HG02571 (cell line): ENCODE measurements at regions not wholly inside any gene's neighbourhood (a gene's known extent, or its start where the extent isn't known, plus 50 kb on each side); places are given as distances from the start of the nearest gene placed in this dataset.
"Not testable (repeated sequence)": the region's sequence is repeated elsewhere in the genome, so short reads cannot be mapped to it uniquely, and the experiment has no call there.

Experiments
- ATAC-seq: cut with Tn5 transposase; IDR thresholded peaks from one replicate; pipeline ENCODE4 v1.9.1; 2021; ENCODE audit warnings: mild to moderate bottlenecking, moderate library complexity; ENCODE audit not compliant: unreplicated experiment

DNA sequence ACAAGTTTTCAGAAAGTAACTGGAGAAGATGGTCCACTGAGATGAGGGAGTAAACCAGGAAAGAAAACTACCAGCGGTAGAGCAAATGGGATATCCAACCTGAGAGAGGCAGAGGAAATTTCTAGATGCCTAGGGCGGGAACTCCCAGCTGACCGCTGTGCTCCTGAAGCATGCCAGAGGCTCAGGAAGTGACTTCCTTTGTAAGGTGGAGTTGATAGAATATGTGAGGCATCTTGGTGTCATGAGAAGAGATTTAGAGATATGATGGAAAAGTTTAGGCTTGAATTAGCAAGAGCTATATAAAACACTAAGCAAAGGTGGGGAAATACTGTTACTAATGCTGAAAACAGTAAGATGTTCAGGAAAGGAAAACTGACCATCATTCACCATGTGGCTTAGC lies 124.1 kb downstream of the C9orf152 start:
- no peak for ATAC-seq

GRCh38 chr9:110086537-110086936 lies 121.4 kb downstream of the C9orf152 start:
- no peak for ATAC-seq

GRCh38 chr9:110087605-110088004 lies 120.4 kb downstream of the C9orf152 start:
- ATAC-seq: no peak

DNA sequence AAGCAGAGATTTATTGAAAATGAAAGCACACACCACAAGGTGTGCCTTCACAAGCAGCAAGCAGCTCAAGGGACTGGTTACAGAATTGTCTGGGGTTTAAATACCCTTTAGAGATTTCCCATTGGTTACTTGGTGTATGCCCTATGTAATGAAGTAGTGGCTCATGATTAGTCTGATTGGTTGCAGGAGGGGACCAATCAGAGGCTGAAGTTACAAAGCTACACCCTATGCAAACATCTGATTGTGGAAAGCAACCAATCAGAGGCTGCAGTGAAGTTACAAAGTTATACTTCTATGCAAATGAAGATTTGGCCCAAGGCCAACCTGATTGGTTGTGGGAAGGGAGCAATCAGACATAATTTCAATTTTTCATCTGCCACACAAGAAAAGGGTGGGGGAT lies 119.9 kb downstream of the C9orf152 start:
- no peak for ATAC-seq

DNA sequence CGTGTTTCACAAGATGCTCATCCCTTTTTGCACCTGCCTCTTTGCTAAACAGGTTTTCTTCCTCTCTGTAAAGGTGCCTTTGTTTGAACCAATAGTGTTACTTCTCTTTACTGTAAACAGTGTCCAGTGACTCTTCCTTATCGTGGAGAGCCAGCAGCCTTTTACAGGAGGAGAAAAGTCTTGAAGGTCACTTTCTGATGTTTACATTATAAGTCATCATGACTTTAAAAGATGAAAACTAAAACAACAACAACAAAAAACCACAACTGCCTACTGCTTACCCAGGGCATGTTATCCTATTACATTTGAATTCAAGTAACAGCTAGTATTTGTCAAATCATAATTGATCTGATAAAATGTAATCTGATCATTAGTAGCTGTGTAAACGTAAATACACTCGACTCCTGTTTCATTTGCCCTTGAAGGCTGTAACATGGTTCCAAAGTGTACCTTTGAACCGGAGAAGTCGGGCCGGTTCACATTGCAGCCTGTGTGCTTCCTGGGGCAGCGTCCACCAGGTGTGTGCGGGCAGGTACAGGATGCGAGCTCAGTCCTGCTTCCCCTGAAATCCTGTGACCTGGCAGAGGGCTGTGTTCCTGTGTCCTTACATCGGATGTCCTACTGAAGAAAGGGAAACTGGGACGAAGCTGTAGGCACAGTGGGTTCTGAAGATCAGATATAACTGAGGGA lies 118.1 kb downstream of the C9orf152 start:
- ATAC-seq: no peak

DNA sequence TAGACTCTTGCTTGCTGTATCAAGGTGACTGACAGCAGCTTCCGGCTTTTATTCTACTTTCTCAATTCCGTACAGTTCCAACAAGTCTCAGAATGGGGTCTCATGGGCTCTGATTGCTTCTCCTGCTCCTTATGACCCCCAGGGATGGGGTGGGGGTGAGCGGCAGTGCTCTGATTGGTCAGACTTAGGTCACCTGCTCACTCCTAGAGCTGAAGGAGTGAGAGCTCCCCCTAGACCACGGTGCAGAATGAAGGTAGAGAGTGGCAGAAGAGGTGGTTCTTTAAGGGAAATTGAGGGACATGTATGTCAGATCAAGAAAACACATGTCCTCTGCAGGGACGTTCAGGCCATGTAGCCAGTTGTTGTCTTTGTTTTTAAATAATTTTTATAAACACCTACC lies 115.2 kb downstream of the C9orf152 start:
- ATAC-seq: no peak

DNA sequence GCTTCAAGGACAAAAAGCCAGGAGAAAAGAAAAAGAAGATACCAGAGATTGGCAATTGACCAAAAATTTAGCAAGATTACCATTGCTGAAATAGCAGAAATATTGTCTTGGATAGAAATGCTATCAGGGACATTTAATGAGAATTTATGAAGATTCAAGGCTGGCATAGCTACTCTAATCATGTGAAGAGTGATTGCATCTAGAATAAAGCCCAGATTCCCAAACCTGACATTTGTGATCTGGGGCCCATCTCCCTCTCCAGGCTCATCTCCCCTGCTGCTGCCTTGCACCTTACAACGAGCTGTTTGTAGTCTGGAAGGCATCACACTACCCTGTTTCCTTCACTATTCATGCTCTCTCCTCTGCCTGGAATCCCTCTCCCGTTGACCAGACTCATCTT lies 114.5 kb downstream of the C9orf152 start:
- no peak for ATAC-seq

DNA sequence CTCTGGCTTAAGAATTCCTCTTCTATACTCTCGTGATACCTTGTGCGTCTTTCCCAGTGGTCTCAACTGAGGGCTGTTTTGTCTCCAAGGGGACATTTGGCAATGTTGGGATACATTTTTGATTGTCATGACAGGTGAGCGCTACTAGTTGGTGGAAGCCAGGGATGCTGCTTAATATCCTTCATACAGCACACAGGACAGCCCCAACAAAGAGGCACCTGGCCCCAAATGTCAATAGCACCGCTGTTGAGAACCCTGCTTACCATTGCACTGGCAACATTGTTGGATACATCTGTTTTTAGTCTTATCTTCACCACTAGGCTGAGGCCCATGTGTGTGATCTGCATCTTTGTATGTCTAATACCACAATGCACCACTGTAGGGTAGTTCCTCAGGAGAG lies 114.1 kb downstream of the C9orf152 start:
- no peak for ATAC-seq

DNA sequence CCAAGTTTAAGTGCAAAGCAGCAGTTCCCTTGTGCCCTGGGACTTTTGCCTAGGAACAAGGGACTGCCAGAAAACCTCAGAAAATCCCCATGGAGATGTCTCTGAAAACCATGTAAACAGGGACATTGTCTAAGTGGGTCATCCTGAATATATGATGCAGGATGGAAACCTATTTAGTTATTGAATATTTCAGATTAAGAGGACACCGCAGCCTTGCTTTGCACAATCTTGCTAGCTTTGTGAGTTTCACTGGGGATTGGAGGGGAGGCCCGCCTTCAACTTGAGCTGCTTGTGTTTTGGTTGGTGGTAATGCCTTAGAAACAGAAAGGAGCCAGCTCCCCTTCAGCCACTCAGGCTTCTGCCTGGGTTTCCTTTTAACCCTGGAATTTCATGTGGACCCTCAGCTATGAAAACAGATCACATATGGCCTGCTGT lies 112.8 kb downstream of the C9orf152 start:
- ATAC-seq: no peak

DNA sequence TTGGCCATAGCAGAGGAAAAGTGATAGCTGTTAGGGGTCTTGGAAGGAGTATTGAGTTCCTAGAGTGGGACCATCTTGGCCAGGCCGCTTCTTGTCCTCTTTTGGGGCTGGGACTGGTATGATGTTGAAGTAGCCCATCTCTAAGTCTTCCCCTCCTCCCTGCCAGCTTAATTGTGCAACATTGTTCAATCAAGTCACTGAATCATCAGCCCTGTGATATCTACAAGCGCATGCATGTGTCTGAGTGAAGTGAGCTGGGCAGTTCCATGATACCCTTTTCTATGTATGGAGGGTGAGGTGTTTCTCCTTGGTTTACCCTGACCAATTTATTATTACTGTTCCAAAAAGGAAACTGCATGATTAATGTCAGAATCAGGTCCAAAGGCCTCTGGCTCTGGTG lies 112.2 kb downstream of the C9orf152 start:
- no peak for ATAC-seq

- ATAC-seq: not testable (repeated sequence)
Measured at GRCh38 chr9:110096674-110097073, 111.3 kb downstream of the C9orf152 start.

DNA sequence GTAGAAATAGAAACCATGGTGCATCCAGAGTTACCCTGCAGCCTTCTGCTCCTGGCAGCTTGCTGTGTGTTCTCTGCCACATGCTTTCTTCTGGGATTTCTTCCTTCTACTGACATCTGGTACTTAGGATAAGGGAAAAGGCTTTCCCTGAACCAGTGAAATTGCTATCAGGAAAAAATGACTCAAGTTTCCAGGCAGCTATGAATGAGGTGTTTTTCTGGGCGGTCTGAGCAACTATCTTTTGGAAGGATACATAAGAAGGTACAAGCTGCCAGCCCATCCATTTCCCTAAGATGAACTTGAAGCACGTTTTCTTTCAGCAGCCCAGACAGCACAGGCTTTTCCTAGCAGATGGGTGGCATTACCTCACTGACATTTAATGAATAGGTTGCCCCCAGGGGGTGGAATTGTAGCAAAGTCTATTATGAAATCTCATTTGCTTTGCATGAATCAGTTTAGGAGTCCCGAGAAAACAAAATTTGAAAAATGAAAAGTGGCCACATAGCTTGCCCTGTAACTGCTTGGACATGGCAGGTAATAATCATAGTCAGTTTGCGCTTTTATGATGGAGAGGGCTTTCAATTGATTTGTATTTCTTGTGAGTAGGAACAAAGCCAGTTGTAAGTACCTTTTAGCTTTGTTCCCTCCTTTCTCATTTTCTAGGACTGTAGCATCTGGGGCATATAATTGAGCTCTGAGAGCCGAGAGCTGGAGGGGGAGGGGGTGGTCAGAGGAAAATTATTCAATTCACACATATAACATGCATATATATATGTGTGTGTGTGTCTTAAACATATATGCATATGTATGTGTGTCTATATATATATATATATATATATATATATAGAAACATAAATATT lies 108.5 kb downstream of the C9orf152 start:
- no peak for ATAC-seq

GRCh38 chr9:110101531-110102161 lies 106.3 kb downstream of the C9orf152 start:
- ATAC-seq: peak; percentile 87

DNA sequence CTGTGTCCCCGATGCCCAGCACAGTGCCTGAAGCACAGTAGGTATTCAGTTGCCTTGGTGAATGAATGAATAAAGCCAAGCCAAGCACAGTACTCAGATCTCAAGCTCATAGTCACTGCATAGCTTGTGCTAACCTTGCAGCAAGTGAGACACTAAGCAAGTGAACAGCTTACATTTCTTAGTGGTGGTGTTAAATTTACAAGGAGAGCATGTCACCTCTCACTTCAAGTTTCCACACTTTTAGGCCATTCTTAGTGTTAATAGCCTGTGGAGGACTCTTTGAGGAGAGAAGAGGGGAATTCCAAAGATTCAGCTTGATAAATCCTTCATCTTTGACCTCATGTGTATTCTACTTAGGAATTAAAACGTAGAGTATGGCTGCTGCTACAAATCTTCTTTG lies 104.7 kb downstream of the C9orf152 start:
- ATAC-seq: no peak

GRCh38 chr9:110104261-110104809 lies 103.6 kb downstream of the C9orf152 start:
- ATAC-seq: no peak

GRCh38 chr9:110105107-110105506 lies 102.9 kb downstream of the C9orf152 start:
- ATAC-seq: no peak

DNA sequence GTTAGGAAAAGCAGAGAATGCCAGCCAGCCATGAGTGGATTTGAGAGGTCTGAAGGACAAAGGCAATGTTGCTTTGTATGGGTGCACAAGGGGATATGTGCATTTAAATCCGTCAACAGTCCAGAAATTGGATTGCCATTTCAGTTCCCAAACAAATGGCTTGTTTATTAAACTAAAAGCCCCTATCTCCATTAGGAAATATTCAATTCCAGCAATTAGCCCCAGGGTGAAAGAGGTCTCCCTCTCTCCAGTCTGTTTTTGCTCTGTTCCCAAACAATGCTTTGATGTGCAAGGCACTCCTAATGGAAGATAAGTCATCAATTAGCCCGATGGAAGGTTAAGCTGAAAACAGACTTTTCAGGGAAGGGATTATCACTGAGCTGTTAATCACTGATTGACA lies 101.3 kb downstream of the C9orf152 start:
- no peak for ATAC-seq

DNA sequence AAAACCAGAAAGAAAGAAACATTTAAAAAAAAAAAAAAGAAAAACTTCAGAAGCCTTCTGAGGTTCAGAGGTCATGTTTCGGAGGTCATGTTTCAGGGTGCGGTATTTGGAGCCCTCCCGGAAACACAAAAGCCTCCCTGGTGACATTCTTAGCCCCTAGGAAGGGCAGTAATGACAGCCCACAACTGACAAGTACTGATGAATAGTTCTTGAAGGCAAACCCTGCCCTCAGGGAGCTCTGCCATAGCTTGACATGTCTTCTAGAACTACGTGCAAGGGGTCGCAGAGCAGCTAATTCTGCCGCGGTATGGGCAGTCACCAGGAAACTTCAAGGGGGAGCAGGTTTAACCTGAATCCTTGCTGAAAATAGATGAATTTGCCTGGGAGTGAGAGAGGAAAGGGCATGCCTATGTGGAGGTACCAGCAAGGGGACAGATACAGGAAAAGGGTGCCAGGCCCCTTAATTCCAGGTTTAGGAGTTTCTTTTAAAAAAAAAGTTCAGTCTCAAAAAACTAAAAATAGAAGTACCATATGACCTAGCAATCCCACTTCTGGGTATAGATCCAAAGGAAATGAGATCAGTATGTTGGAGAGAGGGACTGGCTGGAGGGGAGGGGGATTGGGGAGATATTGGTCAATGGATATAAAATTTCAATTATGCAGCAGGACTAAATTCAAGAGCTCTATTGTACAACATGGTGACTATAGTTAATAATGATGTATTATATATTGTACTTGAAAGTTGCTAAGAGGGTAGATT lies 98.4 kb downstream of the C9orf152 start:
- no peak for ATAC-seq

DNA sequence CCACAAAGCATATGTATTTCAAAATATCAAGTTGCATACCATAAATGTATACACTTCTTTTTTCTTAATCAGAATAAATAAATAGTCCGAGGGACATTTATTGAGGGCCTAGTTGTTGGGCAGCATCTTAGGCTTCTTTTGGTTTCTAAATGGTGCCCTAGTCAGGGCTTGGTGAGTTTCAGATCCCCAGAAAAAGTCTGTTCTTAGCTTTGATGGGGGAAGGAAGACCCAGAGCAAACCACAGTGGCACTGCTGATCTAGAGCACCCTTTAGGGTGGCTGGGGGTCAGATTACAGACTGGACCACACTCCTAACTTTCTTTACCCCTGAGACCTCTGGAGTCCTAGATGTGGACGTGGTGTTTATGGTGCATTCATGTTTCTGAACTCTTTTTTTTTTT lies 97.8 kb downstream of the C9orf152 start:
- no peak for ATAC-seq

DNA sequence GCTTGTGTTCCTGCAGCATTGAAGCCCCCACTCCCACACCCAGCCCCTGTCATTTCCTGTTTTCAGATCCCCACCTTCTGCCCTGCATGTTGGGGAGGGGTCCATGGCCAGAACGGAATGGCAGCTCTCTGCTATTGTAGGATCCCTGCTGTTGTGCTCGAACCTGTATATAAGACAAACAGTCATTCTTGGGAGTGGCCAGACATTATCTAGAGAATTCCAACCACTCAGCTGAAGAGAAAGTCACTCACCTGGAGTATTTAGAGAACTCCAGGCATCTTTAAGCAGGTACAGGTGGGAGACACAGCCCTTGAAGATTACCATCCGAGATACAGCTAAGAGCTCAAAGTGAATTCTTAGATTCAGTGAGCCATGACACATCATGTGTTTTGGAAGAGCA lies 96.1 kb downstream of the C9orf152 start:
- no peak for ATAC-seq

DNA sequence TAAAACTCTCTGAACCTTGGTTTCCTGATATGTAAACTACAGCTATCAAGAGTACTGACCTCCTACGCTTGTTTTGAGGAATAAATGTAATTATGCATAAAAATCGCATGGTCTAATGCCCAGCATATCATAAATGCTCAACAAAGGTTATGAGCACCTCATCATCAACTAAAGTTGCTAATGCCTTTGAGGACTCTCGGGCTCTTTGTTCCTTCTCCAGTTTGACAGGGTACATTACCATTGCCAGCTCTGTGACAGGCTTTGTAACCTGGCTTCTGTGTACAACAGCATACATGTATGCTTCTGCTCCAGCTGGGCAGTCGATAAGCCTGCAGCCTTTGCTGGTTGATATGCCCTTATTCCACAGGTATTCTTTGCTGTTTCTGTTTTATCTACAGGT lies 95.2 kb downstream of the C9orf152 start:
- no peak for ATAC-seq
